ENCODE measurements at regions not wholly inside any gene's neighbourhood (a gene's known extent, or its start where the extent isn't known, plus 50 kb on each side); places are given as distances from the start of the nearest gene placed in this dataset.

GRCh38 chr4:156690572-156690971, 281.0 kb downstream of the PDGFC start:
- H3K4me3 Mint-ChIP-seq, result no peak overlapping the region
- H3K27me3 Mint-ChIP-seq (ENCODE audit: low read depth, poor library complexity), result peaks cover 3% of the 10 kb centered on the region
- no peak for TF ChIP-seq CTCF (IDR thresholded peaks at IDR 0.05)
- no peaks in the 10 kb centered on the region for H3K9me3 Mint-ChIP-seq
- H3K27ac Mint-ChIP-seq, result no peak overlapping the region
- no peak for DNase-seq
- H3K4me1 Mint-ChIP-seq, result peaks cover 53% of the 10 kb centered on the region
- H3K36me3 Mint-ChIP-seq (ENCODE audit: low read depth), result no peaks in the 10 kb centered on the region

GRCh38 chr4:156686120-156686519, 285.5 kb downstream of the PDGFC start:
- Mint-ChIP-seq H3K4me1 (peaks cover 31% of the 10 kb centered on the region), H3K27me3 (ENCODE audit: low read depth, poor library complexity) (peaks cover 3% of the 10 kb centered on the region), H3K36me3 (ENCODE audit: low read depth) (no peaks in the 10 kb centered on the region), H3K9me3 (peaks cover 5% of the 10 kb centered on the region), H3K27ac (peak overlapping the region; percentile 84), H3K4me3 (no peak overlapping the region)
- peak; percentile 9 for DNase-seq
- no peak for TF ChIP-seq CTCF (IDR thresholded peaks at IDR 0.05)

- Mint-ChIP-seq H3K9me3 (peaks cover 5% of the 10 kb centered on the region), H3K4me1 (peaks cover 31% of the 10 kb centered on the region), H3K27ac (peak overlapping the region; percentile 70), H3K4me3 (no peak overlapping the region), H3K36me3 (ENCODE audit: low read depth) (no peaks in the 10 kb centered on the region), H3K27me3 (ENCODE audit: low read depth, poor library complexity) (peaks cover 3% of the 10 kb centered on the region)
- no peak for DNase-seq
- TF ChIP-seq CTCF (IDR thresholded peaks at IDR 0.05), result no peak
These were observed 286.3 kb downstream of the PDGFC start for GRCh38 chr4:156685308-156685707.

- TF ChIP-seq CTCF (IDR thresholded peaks at IDR 0.05), result no peak
- H3K36me3 Mint-ChIP-seq (ENCODE audit: low read depth), result no peaks in the 10 kb centered on the region
- DNase-seq, result no peak
These were observed 293.9 kb downstream of the PDGFC start for GRCh38 chr4:156677656-156678055.

GRCh38 chr4:156677131-156677531, 294.5 kb downstream of the PDGFC start:
- DNase-seq, result peak; percentile 18
- peak; percentile 44 for TF ChIP-seq CTCF (IDR thresholded peaks at IDR 0.05)
- no peaks in the 10 kb centered on the region for H3K9me3 Mint-ChIP-seq
- H3K36me3 Mint-ChIP-seq (ENCODE audit: low read depth), result no peaks in the 10 kb centered on the region
- no peak overlapping the region for H3K27ac Mint-ChIP-seq
- no peaks in the 10 kb centered on the region for H3K27me3 Mint-ChIP-seq (ENCODE audit: low read depth, poor library complexity)
- H3K4me1 Mint-ChIP-seq, result peaks cover 11% of the 10 kb centered on the region
- H3K4me3 Mint-ChIP-seq, result no peak overlapping the region

More at GRCh38 chr4:156677656-156678055, 293.9 kb downstream of the PDGFC start:
- peaks cover under 1% of the 10 kb centered on the region for H3K9me3 Mint-ChIP-seq
- no peaks in the 10 kb centered on the region for H3K27me3 Mint-ChIP-seq (ENCODE audit: low read depth, poor library complexity)
- no peak overlapping the region for H3K27ac Mint-ChIP-seq
- peaks cover 11% of the 10 kb centered on the region for H3K4me1 Mint-ChIP-seq
- H3K4me3 Mint-ChIP-seq, result no peak overlapping the region

- Mint-ChIP-seq H3K27ac (no peak overlapping the region), H3K27me3 (ENCODE audit: low read depth, poor library complexity) (no peaks in the 10 kb centered on the region)
These were observed 295.3 kb downstream of the PDGFC start for GRCh38 chr4:156676116-156676851.

More at GRCh38 chr4:156676116-156676851, 295.3 kb downstream of the PDGFC start:
- no peak for TF ChIP-seq CTCF (IDR thresholded peaks at IDR 0.05)
- no peak for DNase-seq
- Mint-ChIP-seq H3K4me1 (peaks cover 11% of the 10 kb centered on the region), H3K9me3 (no peaks in the 10 kb centered on the region), H3K4me3 (no peak overlapping the region), H3K36me3 (ENCODE audit: low read depth) (no peaks in the 10 kb centered on the region)
